HepG2 (cell line): ENCODE measurements at regions not wholly inside any gene's neighbourhood (a gene's known extent, or its start where the extent isn't known, plus 50 kb on each side); places are given as distances from the start of the nearest gene placed in this dataset.

ENCODE experiments used
- ATAC-seq: fragments of 200-7000 bp; cut with Tn5 transposase; 3 replicates; pipeline ENCODE4 v1.9.1; 2020; ENCODE audit warnings: mild to moderate bottlenecking, moderate library complexity
- BruUV-seq: library from RNA; stranded (reverse); fragments of 400-500 nt; replicated peaks from 2 replicates; lab custom pipeline; 2021; lab: Mats Ljungman, UMichigan
- CTCF ChIA-PET: fragments of 300-600 bp; formaldehyde crosslinking; extraction: SDS; loops from one replicate; lab custom pipeline; 2021; ENCODE audit warnings: low total read pairs, inconsistent platforms, low intra/inter-chr PET ratio; lab: Yijun Ruan, JAX
- POLR2A ChIA-PET: fragments of 350-600 bp; sonication (Branson Sonifier 250); formaldehyde crosslinking; loops from one replicate; lab custom pipeline; 2020; ENCODE audit warnings: antibody characterized with exemption, inconsistent platforms; lab: Yijun Ruan, JAX
- DNase-seq: peaks from one replicate; pipeline ENCODE4 v3.0.0-alpha.2; 2015; ENCODE audit warnings: low spot score
- FAIRE-seq: peaks from 3 replicates; lab custom pipeline; 2011; peaks lifted over from hg19 to GRCh38; lab: Jason Lieb, UNC
- H2AFZ ChIP-seq: one replicate; pipeline ENCODE4 v1.6.1; 2011; ENCODE audit warnings: low read length, inconsistent platforms
- H3K27ac ChIP-seq: fragments of 300-600 bp; 3 replicates; pipeline ENCODE4 v1.8.0; 2011; ENCODE audit warnings: mixed run types, mild to moderate bottlenecking, mixed read lengths, low read length, inconsistent platforms; ENCODE audit not compliant: insufficient read depth; ENCODE audit errors: extremely low read length
- H3K27me3 ChIP-seq, 2 experiments: fragments of 200-600 bp in 1 of 2; 2 replicates in 1 of 2; 3 replicates in 1 of 2; pipeline versions ENCODE4 v1.6.0 to v1.8.0; 2011; ENCODE audit warnings: low read length in 2 of 2, mild to moderate bottlenecking in 2 of 2, moderate library complexity in 2 of 2, inconsistent platforms in 1 of 2; ENCODE audit not compliant: insufficient read depth in 2 of 2, control insufficient read depth in 1 of 2
- H3K36me3 ChIP-seq, 2 experiments: fragments of 200-600 bp in 1 of 2; replicated peaks in 1 of 2; 2 replicates in 1 of 2; 3 replicates in 1 of 2; pipeline versions ENCODE4 v1.5.1 to v1.8.0; 2011; ENCODE audit warnings: low read length in 2 of 2, inconsistent platforms in 1 of 2; ENCODE audit not compliant: insufficient read depth in 2 of 2, control insufficient read depth in 1 of 2
- H3K4me1 ChIP-seq: 2 replicates; pipeline ENCODE4 v1.5.1; 2012; ENCODE audit warnings: low read length, inconsistent platforms; ENCODE audit not compliant: insufficient read depth
- H3K4me2 ChIP-seq: 2 replicates; pipeline ENCODE4 v1.6.0; 2011; ENCODE audit warnings: low read depth, low read length, inconsistent platforms
- H3K4me3 ChIP-seq, 3 experiments: fragments of 200-600 bp in 1 of 3; sonication (generic), shearing (Covaris generic) in 1 of 3; replicated peaks in 1 of 3; 2 replicates each; pipeline ENCODE4 v1.5.1; 2011 to 2016; ENCODE audit warnings: low read length in 3 of 3, inconsistent platforms in 2 of 3, low read depth in 2 of 3, mild to moderate bottlenecking in 2 of 3, control low read depth in 1 of 3, mixed read lengths in 1 of 3; ENCODE audit not compliant: insufficient read depth in 1 of 3
- H3K79me2 ChIP-seq: one replicate; pipeline ENCODE4 v1.6.1; 2011; ENCODE audit warnings: low read length, inconsistent platforms; ENCODE audit not compliant: insufficient read depth
- H3K9ac ChIP-seq: 2 replicates; pipeline ENCODE4 v1.6.0; 2011; ENCODE audit warnings: mild to moderate bottlenecking, low read depth, low read length, inconsistent platforms; ENCODE audit not compliant: insufficient read depth
- H3K9me3 ChIP-seq: 2 replicates; pipeline ENCODE4 v1.5.1; 2012; ENCODE audit warnings: mild to moderate bottlenecking, low read length
- H4K20me1 ChIP-seq: 2 replicates; pipeline ENCODE4 v1.6.0; 2011; ENCODE audit warnings: inconsistent platforms, mild to moderate bottlenecking, low read length, moderate library complexity; ENCODE audit not compliant: insufficient read depth
- CTCF ChIP-seq: sonication (generic); formaldehyde crosslinking; IDR thresholded peaks from 2 replicates; pipeline ENCODE4 v1.5.0; 2020; ENCODE audit warnings: mild to moderate bottlenecking, missing genetic modification reagents, moderate library complexity
- RNF219 ChIP-seq: sonication (generic); formaldehyde crosslinking; IDR thresholded peaks from 2 replicates; pipeline ENCODE4 v1.5.0; 2020; ENCODE audit warnings: mild to moderate bottlenecking, missing genetic modification reagents
- ZNF383 ChIP-seq: sonication (generic); formaldehyde crosslinking; IDR thresholded peaks from 2 replicates; pipeline ENCODE4 v1.4.0; 2020; ENCODE audit warnings: missing genetic modification reagents, mild to moderate bottlenecking, borderline replicate concordance
- WGBS: methylation state at CpG from one replicate; pipeline ENCODE4 v1.1.6; 2017; ENCODE audit warnings: low lambda C conversion rate; 5-methylcytosine and 5-hydroxymethylcytosine counted together
- in situ Hi-C: cut with HindIII; loops from 2 replicates; pipeline ENCODE4 v1.10.0; 2017; ENCODE audit warnings: low pct_unique_long_range_greater_than_20kb; ENCODE audit not compliant: extremely low pct_ligation_motif_present
- intact Hi-C: fragments of 100-400 bp; cut with micrococcal nuclease; formaldehyde crosslinking; loops from one replicate; pipeline ENCODE4 v1.10.0; 2022; ENCODE audit not compliant: unreplicated experiment
- TF ChIP-seq, protein P1 (sequence below): sonication (generic); formaldehyde crosslinking; IDR thresholded peaks from 2 replicates; pipeline ENCODE4 v1.5.1; 2020; ENCODE audit warnings: mild to moderate bottlenecking, missing genetic modification reagents, borderline replicate concordance

GRCh38 chr3:135456108-135456790 lies 509.3 kb upstream of the PPP2R3A start:
- Histone ChIP-seq H3K9me3 (no peaks in the 10 kb centered on the region), H2AFZ (no peak overlapping the region), H3K4me3 (no peak overlapping the region), H3K4me1 (no peaks in the 10 kb centered on the region), H3K27ac (no peak overlapping the region), H3K9ac (no peak overlapping the region), H3K79me2 (no peaks in the 10 kb centered on the region), H4K20me1 (no peaks in the 10 kb centered on the region), H3K36me3 (no peaks in the 10 kb centered on the region), H3K4me2 (no peak overlapping the region), H3K27me3 (peaks cover 0 to 7% of the 10 kb centered on the region in 2 experiments; a peak in 4 of 5 replicates)
- DNase-seq, result no peak
- ChIA-PET POLR2A (no interaction called here), CTCF (no interaction called here)
- ATAC-seq, result peak; percentile 39; the same call in 2 of the 3 replicates
- intact Hi-C loops, result no loop called here
- in situ Hi-C loops, result no loop called here
- TF ChIP-seq CTCF (CRISPR knock-in tag) (0 out of 2 replicates have a peak, but pooled peaks have one; percentile 13), ZNF383 (CRISPR knock-in tag) (no peak), RNF219 (CRISPR knock-in tag) (no peak)
- TF ChIP-seq, protein P1, sequence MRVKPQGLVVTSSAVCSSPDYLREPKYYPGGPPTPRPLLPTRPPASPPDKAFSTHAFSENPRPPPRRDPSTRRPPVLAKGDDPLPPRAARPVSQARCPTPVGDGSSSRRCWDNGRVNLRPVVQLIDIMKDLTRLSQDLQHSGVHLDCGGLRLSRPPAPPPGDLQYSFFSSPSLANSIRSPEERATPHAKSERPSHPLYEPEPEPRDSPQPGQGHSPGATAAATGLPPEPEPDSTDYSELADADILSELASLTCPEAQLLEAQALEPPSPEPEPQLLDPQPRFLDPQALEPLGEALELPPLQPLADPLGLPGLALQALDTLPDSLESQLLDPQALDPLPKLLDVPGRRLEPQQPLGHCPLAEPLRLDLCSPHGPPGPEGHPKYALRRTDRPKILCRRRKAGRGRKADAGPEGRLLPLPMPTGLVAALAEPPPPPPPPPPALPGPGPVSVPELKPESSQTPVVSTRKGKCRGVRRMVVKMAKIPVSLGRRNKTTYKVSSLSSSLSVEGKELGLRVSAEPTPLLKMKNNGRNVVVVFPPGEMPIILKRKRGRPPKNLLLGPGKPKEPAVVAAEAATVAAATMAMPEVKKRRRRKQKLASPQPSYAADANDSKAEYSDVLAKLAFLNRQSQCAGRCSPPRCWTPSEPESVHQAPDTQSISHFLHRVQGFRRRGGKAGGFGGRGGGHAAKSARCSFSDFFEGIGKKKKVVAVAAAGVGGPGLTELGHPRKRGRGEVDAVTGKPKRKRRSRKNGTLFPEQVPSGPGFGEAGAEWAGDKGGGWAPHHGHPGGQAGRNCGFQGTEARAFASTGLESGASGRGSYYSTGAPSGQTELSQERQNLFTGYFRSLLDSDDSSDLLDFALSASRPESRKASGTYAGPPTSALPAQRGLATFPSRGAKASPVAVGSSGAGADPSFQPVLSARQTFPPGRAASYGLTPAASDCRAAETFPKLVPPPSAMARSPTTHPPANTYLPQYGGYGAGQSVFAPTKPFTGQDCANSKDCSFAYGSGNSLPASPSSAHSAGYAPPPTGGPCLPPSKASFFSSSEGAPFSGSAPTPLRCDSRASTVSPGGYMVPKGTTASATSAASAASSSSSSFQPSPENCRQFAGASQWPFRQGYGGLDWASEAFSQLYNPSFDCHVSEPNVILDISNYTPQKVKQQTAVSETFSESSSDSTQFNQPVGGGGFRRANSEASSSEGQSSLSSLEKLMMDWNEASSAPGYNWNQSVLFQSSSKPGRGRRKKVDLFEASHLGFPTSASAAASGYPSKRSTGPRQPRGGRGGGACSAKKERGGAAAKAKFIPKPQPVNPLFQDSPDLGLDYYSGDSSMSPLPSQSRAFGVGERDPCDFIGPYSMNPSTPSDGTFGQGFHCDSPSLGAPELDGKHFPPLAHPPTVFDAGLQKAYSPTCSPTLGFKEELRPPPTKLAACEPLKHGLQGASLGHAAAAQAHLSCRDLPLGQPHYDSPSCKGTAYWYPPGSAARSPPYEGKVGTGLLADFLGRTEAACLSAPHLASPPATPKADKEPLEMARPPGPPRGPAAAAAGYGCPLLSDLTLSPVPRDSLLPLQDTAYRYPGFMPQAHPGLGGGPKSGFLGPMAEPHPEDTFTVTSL (CRISPR knock-in tag), result no peak
- 6% methylated on average over 7 of the region's 15 CpGs for WGBS
- no TSS peak for BruUV-seq
- no peak for FAIRE-seq
